ENCODE measurements at regions not wholly inside any gene's neighbourhood (a gene's known extent, or its start where the extent isn't known, plus 50 kb on each side); places are given as distances from the start of the nearest gene placed in this dataset.
"Not testable (repeated sequence)": the region's sequence is repeated elsewhere in the genome, so short reads cannot be mapped to it uniquely, and the experiment has no call there.

DNA sequence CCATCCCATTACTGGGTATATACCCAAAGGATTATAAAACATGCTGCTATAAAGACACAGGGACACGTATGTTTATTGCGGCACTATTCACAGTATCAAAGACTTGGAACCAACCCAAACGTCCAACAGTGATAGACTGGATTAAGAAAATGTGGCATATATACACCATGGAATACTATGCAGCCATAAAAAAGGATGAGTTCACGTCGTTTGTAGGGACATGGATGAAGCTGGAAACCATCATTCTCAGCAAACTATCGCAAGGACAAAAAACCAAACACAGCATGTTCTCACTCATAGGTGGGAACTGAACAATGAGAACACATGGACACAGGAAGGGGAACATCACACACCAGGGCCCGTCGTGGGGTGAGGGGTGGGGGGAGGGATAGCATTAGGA is 106.1 kb downstream of the CHD1L start:
- DNase-seq (ENCODE audit: low spot score): not testable (repeated sequence)

DNA sequence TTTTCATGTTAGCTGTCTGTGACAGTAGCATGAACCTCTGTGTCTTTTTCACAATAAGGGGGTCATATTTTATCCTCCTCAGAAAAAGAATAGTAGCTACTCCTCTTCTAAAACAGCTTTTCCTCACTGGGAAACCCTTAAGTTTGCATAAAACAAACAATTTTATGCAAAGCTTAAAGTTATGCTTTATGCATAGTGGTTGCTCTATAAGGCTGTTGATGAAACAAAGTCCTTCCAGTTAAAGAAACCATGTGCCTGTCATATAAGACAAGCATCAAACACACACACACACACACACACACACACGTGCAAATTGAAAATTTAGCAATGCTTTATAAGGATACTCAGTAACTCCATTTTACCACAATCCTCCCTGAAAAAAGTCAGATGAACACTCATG is 107.0 kb downstream of the CHD1L start:
- DNase-seq (ENCODE audit: low spot score): no peak

GRCh38 chr1:147351140-147351835 is 108.8 kb downstream of the CHD1L start:
- no peak for DNase-seq (ENCODE audit: low spot score)

- DNase-seq (ENCODE audit: low spot score): no peak
Observed at GRCh38 chr1:147377263-147378246, 135.1 kb downstream of the CHD1L start.

- no peak for DNase-seq (ENCODE audit: low spot score)
Observed at GRCh38 chr1:147379889-147380288, 137.4 kb downstream of the CHD1L start.

DNA sequence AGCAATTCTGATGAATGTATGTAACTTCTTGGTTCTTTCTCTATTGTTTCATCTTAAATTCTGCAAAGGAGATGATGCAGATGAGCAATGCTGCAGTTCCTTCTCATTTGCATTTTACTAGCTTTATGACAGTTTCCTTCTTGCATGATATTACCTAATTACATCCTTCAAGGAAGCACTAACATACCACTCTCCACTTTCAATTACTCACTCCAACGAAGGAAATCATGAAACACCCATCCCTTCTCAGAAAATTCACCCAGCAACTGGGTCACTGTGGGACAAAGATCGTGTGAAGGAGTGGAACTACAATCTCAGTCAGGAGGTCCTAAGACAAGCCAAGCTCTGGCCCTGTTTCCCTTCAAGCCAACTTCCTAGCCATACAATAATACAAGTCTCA is 142.3 kb downstream of the CHD1L start:
- no peak for DNase-seq (ENCODE audit: low spot score)

GRCh38 chr1:147388969-147389368 is 146.5 kb downstream of the CHD1L start:
- DNase-seq (ENCODE audit: low spot score): peak; percentile 30

DNA sequence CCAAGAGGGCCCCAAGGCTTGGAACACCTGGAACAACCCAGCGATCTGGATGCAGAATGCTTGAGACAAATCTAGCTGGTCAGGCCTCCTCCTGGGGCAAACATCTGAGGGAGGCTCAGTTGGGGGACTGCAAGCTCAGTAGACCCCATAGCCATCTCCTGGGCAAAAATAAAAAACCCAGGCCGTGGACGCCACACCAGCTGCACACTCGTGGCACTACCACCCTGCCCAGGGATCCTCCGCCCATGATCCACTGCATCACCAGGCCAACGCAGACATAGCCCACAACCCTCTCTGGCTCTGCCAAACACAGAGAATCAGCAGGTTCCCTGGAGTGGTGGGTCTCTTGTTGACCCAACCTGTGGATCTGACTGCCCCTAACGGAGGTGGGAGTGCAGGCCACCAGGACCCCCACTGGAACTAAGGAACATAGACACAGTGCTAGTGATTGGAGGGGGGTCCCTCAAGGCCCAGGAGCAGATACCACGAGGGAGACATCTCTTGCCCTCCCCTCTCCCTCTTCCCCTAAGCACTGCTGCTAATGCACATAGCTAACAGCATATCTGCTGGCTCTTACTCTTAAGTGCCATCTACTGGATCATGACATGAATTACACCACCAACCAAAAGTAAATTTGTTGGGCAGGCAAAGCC is 147.2 kb downstream of the CHD1L start:
- peak; percentile 75 for DNase-seq (ENCODE audit: low spot score)

GRCh38 chr1:147390185-147390542 is 147.7 kb downstream of the CHD1L start:
- no peak for DNase-seq (ENCODE audit: low spot score)

- DNase-seq (ENCODE audit: low spot score): no peak
Observed at GRCh38 chr1:147391114-147391513, 148.6 kb downstream of the CHD1L start.

DNA sequence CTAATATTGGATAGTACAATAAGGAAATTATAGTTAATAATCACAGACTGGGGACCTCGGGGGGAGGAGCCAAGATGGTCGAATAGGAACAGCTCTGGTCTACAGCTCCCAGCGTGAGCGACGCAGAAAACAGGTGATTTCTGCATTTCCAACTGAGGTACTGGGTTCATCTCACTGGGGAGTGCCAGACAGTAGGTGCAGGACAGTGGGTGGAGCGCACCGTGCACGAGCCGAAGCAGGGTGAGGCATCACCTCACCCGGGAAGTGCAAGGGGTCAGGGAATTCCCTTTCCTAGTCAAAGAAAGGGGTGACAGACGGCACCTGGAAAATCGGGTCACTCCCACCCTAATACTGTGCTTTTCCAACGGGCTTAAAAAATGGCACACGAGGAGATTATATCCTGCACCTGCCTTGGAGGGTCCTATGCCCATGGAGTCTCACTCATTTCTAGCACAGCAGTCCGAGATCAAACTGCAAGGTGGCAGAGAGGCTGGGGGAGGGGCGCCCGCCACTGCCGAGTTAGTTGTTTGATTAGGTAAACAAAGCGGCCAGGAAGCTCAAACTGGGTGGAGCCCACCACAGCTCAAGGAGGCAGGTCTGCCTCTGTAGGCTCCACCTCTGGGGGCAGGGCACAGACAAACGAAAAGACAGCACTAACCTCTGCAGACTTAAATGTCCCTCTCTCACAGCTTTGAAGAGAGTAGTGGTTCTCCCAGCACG is 138.8 kb upstream of the BCL9 start:
- not testable (repeated sequence) for DNase-seq (ENCODE audit: low spot score)

- DNase-seq (ENCODE audit: low spot score): not testable (repeated sequence)
Observed at GRCh38 chr1:147404344-147404743, 137.0 kb upstream of the BCL9 start.

GRCh38 chr1:147409886-147410285 is 131.4 kb upstream of the BCL9 start:
- no peak for DNase-seq (ENCODE audit: low spot score)

DNA sequence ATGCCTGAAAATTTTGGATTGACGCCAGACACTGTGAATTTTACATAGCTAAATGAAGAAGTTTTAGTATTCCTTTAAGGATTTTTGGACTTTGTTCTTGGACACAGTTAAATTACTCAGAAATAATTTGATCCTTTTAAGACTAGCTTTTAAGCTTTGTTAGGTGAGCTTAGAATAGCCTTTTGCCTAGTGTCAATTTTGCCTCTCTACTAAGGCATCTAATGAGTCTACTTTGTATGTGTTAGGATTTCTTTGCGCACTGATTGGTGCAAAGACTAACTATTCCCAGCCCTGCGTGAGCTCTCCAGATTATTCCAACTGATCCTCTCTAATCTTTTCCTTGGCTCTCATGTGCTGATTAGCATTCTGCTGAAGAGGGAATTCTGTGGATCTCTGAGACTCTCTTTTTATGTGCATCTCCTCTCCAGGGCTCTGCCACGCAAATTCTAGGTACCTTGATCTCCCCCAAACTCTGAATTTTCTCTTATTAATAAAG is 128.1 kb upstream of the BCL9 start:
- peak; percentile 73 for DNase-seq (ENCODE audit: low spot score)

DNA sequence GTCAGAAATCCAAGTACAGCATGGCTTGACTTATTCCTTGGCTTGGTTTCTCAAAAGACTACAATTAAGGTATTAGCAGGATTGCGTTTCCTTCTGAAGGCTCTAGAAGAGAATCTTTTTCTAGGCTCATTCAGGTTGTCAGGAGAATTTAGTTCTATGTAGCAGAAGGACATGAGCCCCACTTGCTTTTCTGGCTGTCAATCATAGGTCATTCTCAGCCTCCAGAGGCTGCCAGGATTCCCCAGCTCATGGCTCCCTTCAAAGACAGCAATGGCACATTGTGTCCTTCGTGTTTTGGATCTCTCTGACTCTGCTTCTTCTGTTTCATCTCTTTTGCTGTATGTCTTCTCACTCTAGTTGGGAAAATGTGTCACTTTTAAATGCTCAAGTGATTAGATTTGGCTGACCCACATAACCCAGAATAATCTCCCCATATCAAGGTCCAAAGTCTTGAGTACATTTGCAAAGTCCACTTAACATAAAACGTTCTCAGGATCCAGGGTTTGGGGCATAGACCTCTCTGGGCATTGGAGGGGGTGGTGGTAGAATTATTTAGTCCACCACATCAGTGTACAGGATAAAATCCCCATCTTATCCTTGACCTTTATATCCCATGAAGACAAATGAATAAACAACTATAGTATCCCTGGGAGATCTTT is 126.7 kb upstream of the BCL9 start:
- no peak for DNase-seq (ENCODE audit: low spot score)

DNA sequence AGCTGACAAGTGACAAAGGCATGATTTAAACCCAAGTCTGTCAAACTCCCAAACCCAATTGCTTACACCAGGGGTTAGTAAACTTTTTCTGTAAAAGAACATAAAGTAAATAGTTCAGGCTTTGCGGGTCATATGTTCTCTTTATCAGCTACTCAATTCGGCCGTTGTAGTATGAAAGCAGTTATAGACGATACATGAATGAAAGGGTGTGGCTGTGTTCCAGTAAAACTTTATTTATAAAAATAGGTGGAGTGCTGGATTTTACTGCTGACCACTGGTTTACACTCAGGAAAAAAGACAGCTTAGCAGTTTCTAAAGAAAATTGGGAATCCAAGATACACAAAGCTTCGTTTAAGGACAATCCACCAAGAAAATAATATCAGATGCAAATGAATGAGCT is 124.3 kb upstream of the BCL9 start:
- DNase-seq (ENCODE audit: low spot score): no peak

DNA sequence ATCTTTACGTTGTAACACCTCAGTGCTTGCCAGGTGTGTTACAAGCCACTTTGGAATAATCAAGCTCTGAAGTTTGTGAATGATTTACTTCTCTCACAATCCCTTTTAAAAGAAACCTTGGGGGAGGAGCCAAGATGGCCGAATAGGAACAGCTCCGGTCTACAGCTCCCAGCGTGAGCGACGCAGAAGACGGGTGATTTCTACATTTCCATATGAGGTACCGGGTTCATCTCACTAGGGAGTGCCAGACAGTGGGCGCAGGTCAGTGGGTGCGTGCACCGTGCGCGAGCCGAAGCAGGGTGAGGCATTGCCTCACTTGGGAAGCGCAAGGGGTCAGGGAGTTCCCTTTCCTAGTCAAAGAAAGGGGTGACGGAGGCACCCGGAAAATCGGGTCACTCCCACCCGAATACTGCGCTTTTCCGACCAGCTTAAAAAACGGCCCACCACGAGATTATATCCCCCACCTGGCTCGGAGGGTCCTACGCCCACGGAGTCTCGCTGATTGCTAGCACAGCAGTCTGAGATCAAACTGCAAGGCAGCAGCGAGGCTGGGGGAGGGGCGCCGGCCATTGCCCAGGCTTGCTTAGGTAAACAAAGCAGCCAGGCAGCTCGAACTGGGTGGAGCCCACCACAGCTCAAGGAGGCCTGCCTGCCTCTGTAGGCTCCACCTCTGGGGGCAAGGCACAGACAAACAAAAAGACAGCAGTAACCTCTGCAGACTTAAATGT is 118.0 kb upstream of the BCL9 start:
- DNase-seq (ENCODE audit: low spot score): not testable (repeated sequence)

DNA sequence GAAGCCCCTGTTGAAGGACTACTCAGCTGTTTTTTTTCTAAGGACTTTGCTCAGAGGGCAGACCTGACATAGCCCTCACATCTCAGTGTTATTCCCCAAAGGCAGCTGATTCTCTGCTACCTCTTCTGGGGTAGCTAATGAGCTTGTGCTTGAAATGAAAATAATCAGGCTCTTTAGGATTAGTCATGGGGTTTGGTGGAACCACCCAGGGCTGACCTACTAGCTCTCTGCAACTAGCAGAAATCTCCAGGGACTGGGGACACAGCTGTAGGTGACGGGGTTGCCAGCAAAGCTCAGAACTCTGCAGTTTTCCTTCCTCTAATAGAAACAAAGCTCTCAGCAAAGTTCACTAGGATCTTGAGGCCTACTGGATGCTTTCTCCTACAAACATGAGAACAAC is 106.4 kb upstream of the BCL9 start:
- peak; percentile 39 for DNase-seq (ENCODE audit: low spot score)

GRCh38 chr1:147444381-147444780 is 96.9 kb upstream of the BCL9 start:
- DNase-seq (ENCODE audit: low spot score): no peak

DNA sequence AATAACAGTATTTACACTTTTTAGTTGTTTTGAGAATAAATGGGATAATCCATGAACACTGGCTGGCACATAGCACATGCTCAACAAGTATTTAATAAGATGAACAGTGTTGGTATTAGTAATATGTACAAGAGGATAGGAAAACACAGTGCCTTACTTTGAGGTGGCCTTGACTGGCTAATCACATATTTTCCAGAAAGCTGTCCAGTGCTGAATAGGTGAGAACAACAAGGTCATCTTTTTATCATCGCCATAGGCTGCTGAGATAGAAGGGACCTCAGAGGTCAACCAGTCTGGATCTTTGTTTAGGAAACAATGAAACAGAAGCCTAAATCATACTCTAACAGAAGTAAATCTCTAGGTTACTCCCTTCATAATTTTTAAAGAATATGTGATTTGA is 89.7 kb upstream of the BCL9 start:
- DNase-seq (ENCODE audit: low spot score): no peak

GRCh38 chr1:147452809-147453208 is 88.5 kb upstream of the BCL9 start:
- DNase-seq (ENCODE audit: low spot score): no peak

Data from D341Med (cell line).